B cell (primary cell): ENCODE measurements at regions not wholly inside any gene's neighbourhood (a gene's known extent, or its start where the extent isn't known, plus 50 kb on each side); places are given as distances from the start of the nearest gene placed in this dataset.

Experiments
- CTCF ChIP-seq: fragments of 200-600 bp; IDR thresholded peaks from one replicate; pipeline ENCODE4 v1.8.0; 2022; ENCODE audit warnings: antibody characterized with exemption, mild to moderate bottlenecking
- EZH2 ChIP-seq: IDR thresholded peaks from 2 replicates; pipeline ENCODE4 v1.6.1; 2012; ENCODE audit warnings: borderline replicate concordance, low read depth, mild to moderate bottlenecking, moderate library complexity, low read length; ENCODE audit not compliant: insufficient read depth, poor library complexity, severe bottlenecking

GRCh38 chrY:17430570-17431166, 449.4 kb downstream of the CDY2B start:
- peak; percentile 63 for TF ChIP-seq CTCF
- TF ChIP-seq EZH2 = no peak
